Activated CD8-positive, alpha-beta memory T cell treated with anti-CD3 and anti-CD28 coated beads for 36 hours (primary cell): ENCODE measurements at regions not wholly inside any gene's neighbourhood (a gene's known extent, or its start where the extent isn't known, plus 50 kb on each side); places are given as distances from the start of the nearest gene placed in this dataset.

ENCODE experiments used
- CTCF ChIA-PET: fragments of 350-600 bp; sonication (Branson Sonifier 250); formaldehyde crosslinking; loops from one replicate; lab custom pipeline; 2021; ENCODE audit warnings: antibody characterized with exemption; lab: Charles Lee
- POLR2A ChIA-PET: fragments of 350-600 bp; sonication (Branson Sonifier 250); formaldehyde crosslinking; loops from one replicate; lab custom pipeline; 2021; ENCODE audit warnings: antibody characterized with exemption; lab: Charles Lee

- CTCF ChIA-PET: no interaction called here
- POLR2A ChIA-PET: no interaction called here
These were observed 460.3 kb downstream of the UTRN start for GRCh38 chr6:144745439-144745838.

- CTCF ChIA-PET: no interaction called here
- POLR2A ChIA-PET: no interaction called here
These were observed 461.9 kb downstream of the UTRN start for GRCh38 chr6:144746902-144747469.

GRCh38 chr6:144749263-144749662, 464.1 kb downstream of the UTRN start:
- CTCF ChIA-PET: no interaction called here
- POLR2A ChIA-PET: no interaction called here

- CTCF ChIA-PET: no interaction called here
- POLR2A ChIA-PET: no interaction called here
These were observed 468.0 kb downstream of the UTRN start for GRCh38 chr6:144753023-144753705.

- CTCF ChIA-PET: no interaction called here
These were observed 471.3 kb downstream of the UTRN start for GRCh38 chr6:144756469-144756868.

GRCh38 chr6:144757299-144757698, 472.2 kb downstream of the UTRN start:
- ChIA-PET CTCF (no interaction called here), POLR2A (no interaction called here)

More at GRCh38 chr6:144756469-144756868, 471.3 kb downstream of the UTRN start:
- POLR2A ChIA-PET: no interaction called here

- ChIA-PET CTCF (no interaction called here), POLR2A (no interaction called here)
These were observed 472.6 kb downstream of the UTRN start for GRCh38 chr6:144757730-144758129.

GRCh38 chr6:144758602-144759001, 473.5 kb downstream of the UTRN start:
- ChIA-PET CTCF (no interaction called here), POLR2A (interaction anchor here (0.7 kb wide), 2 partner anchors 53 to 398 kb away, joined by 3 read pairs; no protein-coding TSS in a partner anchor)

GRCh38 chr6:144762469-144762868, 477.3 kb downstream of the UTRN start:
- POLR2A ChIA-PET: no interaction called here
- CTCF ChIA-PET: no interaction called here

GRCh38 chr6:144767051-144767450, 481.9 kb downstream of the UTRN start:
- ChIA-PET CTCF (no interaction called here), POLR2A (no interaction called here)

- ChIA-PET CTCF (no interaction called here), POLR2A (no interaction called here)
These were observed 483.5 kb downstream of the UTRN start for GRCh38 chr6:144768551-144769075.

GRCh38 chr6:144769142-144769541, 484.0 kb downstream of the UTRN start:
- CTCF ChIA-PET: no interaction called here

GRCh38 chr6:144776031-144776819, 491.1 kb downstream of the UTRN start:
- ChIA-PET CTCF (no interaction called here), POLR2A (no interaction called here)

More at GRCh38 chr6:144769142-144769541, 484.0 kb downstream of the UTRN start:
- POLR2A ChIA-PET: no interaction called here

GRCh38 chr6:144777249-144777648, 492.1 kb downstream of the UTRN start:
- POLR2A ChIA-PET: no interaction called here

GRCh38 chr6:144778056-144778455, 492.9 kb downstream of the UTRN start:
- ChIA-PET POLR2A (no interaction called here), CTCF (no interaction called here)

More at GRCh38 chr6:144777249-144777648, 492.1 kb downstream of the UTRN start:
- CTCF ChIA-PET: no interaction called here

GRCh38 chr6:144778773-144779492, 493.8 kb downstream of the UTRN start:
- CTCF ChIA-PET: no interaction called here
- POLR2A ChIA-PET: no interaction called here

GRCh38 chr6:144781836-144782235, 496.7 kb downstream of the UTRN start:
- ChIA-PET CTCF (no interaction called here), POLR2A (no interaction called here)

- ChIA-PET CTCF (interaction anchor here (0.6 to 1.0 kb wide), 2 partner anchors 26 to 156 kb away, joined by 3 read pairs; no protein-coding TSS in a partner anchor), POLR2A (no interaction called here)
These were observed 497.5 kb downstream of the UTRN start for GRCh38 chr6:144782634-144783033.

GRCh38 chr6:144785056-144785455, 499.9 kb downstream of the UTRN start:
- ChIA-PET CTCF (no interaction called here), POLR2A (no interaction called here)
